GM13976 (cell line): ENCODE measurements at regions not wholly inside any gene's neighbourhood (a gene's known extent, or its start where the extent isn't known, plus 50 kb on each side); places are given as distances from the start of the nearest gene placed in this dataset.

ENCODE experiments used
- DNase-seq: peaks from one replicate; pipeline ENCODE4 v3.0.0; 2012; ENCODE audit warnings: low spot score
- in situ Hi-C: fragments of 300-500 bp; cut with MboI; formaldehyde crosslinking; loops from one replicate; pipeline ENCODE4 v1.12.0; 2022; ENCODE audit warnings: low sequenced_read_pairs, mixed read lengths, inconsistent platforms; ENCODE audit not compliant: unreplicated experiment
- TF ChIP-seq, protein P1 (sequence below): IDR thresholded peaks from 2 replicates; pipeline ENCODE4 v1.5.1; 2012; ENCODE audit warnings: borderline replicate concordance, mild to moderate bottlenecking; ENCODE audit not compliant: insufficient read depth; ENCODE audit errors: extremely low read depth, missing control alignments, control extremely low read depth

GRCh38 chr4:72627723-72628122, 58.7 kb upstream of the ADAMTS3 start:
- DNase-seq = no peak
- in situ Hi-C loops = no loop called here
- TF ChIP-seq, protein P1, sequence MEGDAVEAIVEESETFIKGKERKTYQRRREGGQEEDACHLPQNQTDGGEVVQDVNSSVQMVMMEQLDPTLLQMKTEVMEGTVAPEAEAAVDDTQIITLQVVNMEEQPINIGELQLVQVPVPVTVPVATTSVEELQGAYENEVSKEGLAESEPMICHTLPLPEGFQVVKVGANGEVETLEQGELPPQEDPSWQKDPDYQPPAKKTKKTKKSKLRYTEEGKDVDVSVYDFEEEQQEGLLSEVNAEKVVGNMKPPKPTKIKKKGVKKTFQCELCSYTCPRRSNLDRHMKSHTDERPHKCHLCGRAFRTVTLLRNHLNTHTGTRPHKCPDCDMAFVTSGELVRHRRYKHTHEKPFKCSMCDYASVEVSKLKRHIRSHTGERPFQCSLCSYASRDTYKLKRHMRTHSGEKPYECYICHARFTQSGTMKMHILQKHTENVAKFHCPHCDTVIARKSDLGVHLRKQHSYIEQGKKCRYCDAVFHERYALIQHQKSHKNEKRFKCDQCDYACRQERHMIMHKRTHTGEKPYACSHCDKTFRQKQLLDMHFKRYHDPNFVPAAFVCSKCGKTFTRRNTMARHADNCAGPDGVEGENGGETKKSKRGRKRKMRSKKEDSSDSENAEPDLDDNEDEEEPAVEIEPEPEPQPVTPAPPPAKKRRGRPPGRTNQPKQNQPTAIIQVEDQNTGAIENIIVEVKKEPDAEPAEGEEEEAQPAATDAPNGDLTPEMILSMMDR = no peak
